HG02623 (cell line): ENCODE measurements at regions not wholly inside any gene's neighbourhood (a gene's known extent, or its start where the extent isn't known, plus 50 kb on each side); places are given as distances from the start of the nearest gene placed in this dataset.

Experiments
- ATAC-seq: cut with Tn5 transposase; IDR thresholded peaks from one replicate; pipeline ENCODE4 v1.9.1; 2021; ENCODE audit warnings: moderate library complexity; ENCODE audit not compliant: unreplicated experiment

- ATAC-seq: no peak
Observed at GRCh38 chr14:53564870-53565269, 391.8 kb downstream of the BMP4 start.

- ATAC-seq: no peak
Observed at GRCh38 chr14:53563628-53564027, 393.0 kb downstream of the BMP4 start.

GRCh38 chr14:53553221-53553620 lies 400.1 kb upstream of the DDHD1 start:
- no peak for ATAC-seq

- no peak for ATAC-seq
Observed at GRCh38 chr14:53551862-53552261, 398.7 kb upstream of the DDHD1 start.

- no peak for ATAC-seq
Observed at GRCh38 chr14:53550776-53551175, 397.7 kb upstream of the DDHD1 start.

GRCh38 chr14:53549956-53550355 lies 396.8 kb upstream of the DDHD1 start:
- no peak for ATAC-seq

GRCh38 chr14:53547593-53547992 lies 394.5 kb upstream of the DDHD1 start:
- no peak for ATAC-seq

GRCh38 chr14:53545217-53545616 lies 392.1 kb upstream of the DDHD1 start:
- peak; percentile 65 for ATAC-seq

- ATAC-seq: no peak
Observed at GRCh38 chr14:53542732-53543131, 389.6 kb upstream of the DDHD1 start.

GRCh38 chr14:53541411-53541810 lies 388.3 kb upstream of the DDHD1 start:
- no peak for ATAC-seq

- ATAC-seq: peak; percentile 75
Observed at GRCh38 chr14:53539489-53540126, 386.5 kb upstream of the DDHD1 start.

GRCh38 chr14:53538316-53538881 lies 385.3 kb upstream of the DDHD1 start:
- ATAC-seq: no peak

GRCh38 chr14:53537422-53538315 lies 384.5 kb upstream of the DDHD1 start:
- no peak for ATAC-seq

GRCh38 chr14:53536446-53536845 lies 383.3 kb upstream of the DDHD1 start:
- ATAC-seq: no peak

GRCh38 chr14:53534841-53535240 lies 381.7 kb upstream of the DDHD1 start:
- ATAC-seq: no peak

GRCh38 chr14:53533384-53533970 lies 380.4 kb upstream of the DDHD1 start:
- no peak for ATAC-seq

GRCh38 chr14:53532853-53533252 lies 379.7 kb upstream of the DDHD1 start:
- no peak for ATAC-seq

GRCh38 chr14:53531730-53532129 lies 378.6 kb upstream of the DDHD1 start:
- ATAC-seq: no peak

GRCh38 chr14:53531156-53531555 lies 378.0 kb upstream of the DDHD1 start:
- no peak for ATAC-seq

GRCh38 chr14:53529519-53529918 lies 376.4 kb upstream of the DDHD1 start:
- no peak for ATAC-seq

GRCh38 chr14:53528185-53528671 lies 375.1 kb upstream of the DDHD1 start:
- ATAC-seq: no peak
